ENCODE measurements at regions not wholly inside any gene's neighbourhood (a gene's known extent, or its start where the extent isn't known, plus 50 kb on each side); places are given as distances from the start of the nearest gene placed in this dataset.

- TF ChIP-seq EZH2 (IDR thresholded peaks at IDR 0.05; ENCODE audit: insufficient read depth, low read length) = no peak
- no peak for TF ChIP-seq CTCF (IDR thresholded peaks at IDR 0.05; ENCODE audit: insufficient read depth, low read depth, low read length)
Measured at GRCh38 chr6:40022867-40023266, 88.6 kb upstream of the MOCS1 start.

Measured in astrocyte (in vitro differentiated cells and primary cell).